ENCODE measurements at regions not wholly inside any gene's neighbourhood (a gene's known extent, or its start where the extent isn't known, plus 50 kb on each side); places are given as distances from the start of the nearest gene placed in this dataset.

DNA sequence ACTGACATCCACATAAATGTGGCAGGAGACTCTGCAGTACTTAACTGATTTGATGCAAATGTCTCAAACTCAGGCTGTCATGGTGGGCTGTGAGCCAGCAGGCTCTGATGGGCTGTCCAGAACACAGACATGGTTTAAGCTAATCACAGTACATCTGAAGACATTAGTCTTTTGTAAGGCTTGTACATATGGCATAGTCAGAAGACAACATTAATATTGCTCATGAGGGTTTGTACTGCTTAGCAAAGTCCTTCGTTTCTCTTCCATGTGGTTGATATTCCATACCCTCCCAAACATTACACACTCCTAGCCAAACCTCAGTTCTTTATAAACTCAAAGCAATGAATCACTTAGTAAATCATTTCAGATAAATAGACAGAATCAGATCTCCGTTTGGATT lies 330.6 kb downstream of the RND3 start:
- TF ChIP-seq, protein P1, sequence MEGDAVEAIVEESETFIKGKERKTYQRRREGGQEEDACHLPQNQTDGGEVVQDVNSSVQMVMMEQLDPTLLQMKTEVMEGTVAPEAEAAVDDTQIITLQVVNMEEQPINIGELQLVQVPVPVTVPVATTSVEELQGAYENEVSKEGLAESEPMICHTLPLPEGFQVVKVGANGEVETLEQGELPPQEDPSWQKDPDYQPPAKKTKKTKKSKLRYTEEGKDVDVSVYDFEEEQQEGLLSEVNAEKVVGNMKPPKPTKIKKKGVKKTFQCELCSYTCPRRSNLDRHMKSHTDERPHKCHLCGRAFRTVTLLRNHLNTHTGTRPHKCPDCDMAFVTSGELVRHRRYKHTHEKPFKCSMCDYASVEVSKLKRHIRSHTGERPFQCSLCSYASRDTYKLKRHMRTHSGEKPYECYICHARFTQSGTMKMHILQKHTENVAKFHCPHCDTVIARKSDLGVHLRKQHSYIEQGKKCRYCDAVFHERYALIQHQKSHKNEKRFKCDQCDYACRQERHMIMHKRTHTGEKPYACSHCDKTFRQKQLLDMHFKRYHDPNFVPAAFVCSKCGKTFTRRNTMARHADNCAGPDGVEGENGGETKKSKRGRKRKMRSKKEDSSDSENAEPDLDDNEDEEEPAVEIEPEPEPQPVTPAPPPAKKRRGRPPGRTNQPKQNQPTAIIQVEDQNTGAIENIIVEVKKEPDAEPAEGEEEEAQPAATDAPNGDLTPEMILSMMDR (IDR thresholded peaks at IDR 0.05) = no peak
- no peak for TF ChIP-seq POLR2A (IDR thresholded peaks at IDR 0.05)
- TF ChIP-seq POLR2AphosphoS5 (IDR thresholded peaks at IDR 0.05) = no peak
